ENCODE measurements at regions not wholly inside any gene's neighbourhood (a gene's known extent, or its start where the extent isn't known, plus 50 kb on each side); places are given as distances from the start of the nearest gene placed in this dataset.

GRCh38 chr3:193868590-193868989, 267.4 kb upstream of the HES1 start:
- Histone ChIP-seq H3K9me2 (ENCODE audit: insufficient read depth, low read length) (no peaks in the 10 kb centered on the region), H3K27me3 (ENCODE audit: insufficient read depth, low read depth, low read length) (no peaks in the 10 kb centered on the region), H3K4me3 (ENCODE audit: low read length) (no peak overlapping the region), H4K20me1 (ENCODE audit: insufficient read depth) (no peaks in the 10 kb centered on the region), H3K27ac (ENCODE audit: low read length) (no peak overlapping the region), H3F3A (ENCODE audit: insufficient read depth, low read length, poor library complexity, severe bottlenecking) (no peaks in the 10 kb centered on the region), H2AFZ (ENCODE audit: low read depth, low read length) (no peak overlapping the region), H3K4me2 (ENCODE audit: low read length) (no peak overlapping the region), H3K9me3 (ENCODE audit: low read length) (no peaks in the 10 kb centered on the region), H3K9ac (ENCODE audit: low read length) (no peak overlapping the region), H3K79me2 (replicated peaks; ENCODE audit: insufficient read depth, low read length) (no peaks in the 10 kb centered on the region), H3K36me3 (ENCODE audit: insufficient read depth, low read length) (no peaks in the 10 kb centered on the region)
- TF ChIP-seq MXI1 (conservative IDR thresholded peaks at IDR 0.05; ENCODE audit: poor library complexity, severe bottlenecking): no peak
- no peak for TF ChIP-seq EZH2 (IDR thresholded peaks at IDR 0.05; ENCODE audit: borderline replicate concordance, insufficient read depth, low read length, poor library complexity, severe bottlenecking)
- no peak for TF ChIP-seq CTCF (IDR thresholded peaks at IDR 0.05; ENCODE audit: poor library complexity, severe bottlenecking)
- no peak for TF ChIP-seq EP300 (conservative IDR thresholded peaks at IDR 0.05; ENCODE audit: poor library complexity, severe bottlenecking)
- no peak for TF ChIP-seq SMC3 (conservative IDR thresholded peaks at IDR 0.05; ENCODE audit: poor library complexity)
- no peak for TF ChIP-seq REST (IDR thresholded peaks at IDR 0.05; ENCODE audit: borderline replicate concordance)

GRCh38 chr3:193869221-193870201, 266.4 kb upstream of the HES1 start:
- Histone ChIP-seq H3F3A (ENCODE audit: insufficient read depth, low read length, poor library complexity, severe bottlenecking) (no peaks in the 10 kb centered on the region), H3K27ac (ENCODE audit: low read length) (no peak overlapping the region), H3K4me3 (ENCODE audit: low read length) (no peak overlapping the region), H3K4me2 (ENCODE audit: low read length) (no peak overlapping the region), H3K27me3 (ENCODE audit: insufficient read depth, low read depth, low read length) (no peaks in the 10 kb centered on the region), H3K9me2 (ENCODE audit: insufficient read depth, low read length) (no peaks in the 10 kb centered on the region), H3K79me2 (replicated peaks; ENCODE audit: insufficient read depth, low read length) (no peaks in the 10 kb centered on the region), H3K9ac (ENCODE audit: low read length) (no peak overlapping the region), H2AFZ (ENCODE audit: low read depth, low read length) (no peak overlapping the region), H3K36me3 (ENCODE audit: insufficient read depth, low read length) (no peaks in the 10 kb centered on the region), H3K9me3 (ENCODE audit: low read length) (no peaks in the 10 kb centered on the region), H4K20me1 (ENCODE audit: insufficient read depth) (no peaks in the 10 kb centered on the region)
- TF ChIP-seq TAF1 (IDR thresholded peaks at IDR 0.05; ENCODE audit: low read depth): no peak
- no peak for TF ChIP-seq EZH2 (IDR thresholded peaks at IDR 0.05; ENCODE audit: borderline replicate concordance, insufficient read depth, low read length, poor library complexity, severe bottlenecking)
- TF ChIP-seq MXI1 (conservative IDR thresholded peaks at IDR 0.05; ENCODE audit: poor library complexity, severe bottlenecking): no peak
- TF ChIP-seq POLR2AphosphoS5 (IDR thresholded peaks at IDR 0.05): no peak
- no peak for TF ChIP-seq REST (IDR thresholded peaks at IDR 0.05; ENCODE audit: borderline replicate concordance)
- TF ChIP-seq RAD21 (conservative IDR thresholded peaks at IDR 0.05): no peak
- TF ChIP-seq CTCF (IDR thresholded peaks at IDR 0.05; ENCODE audit: poor library complexity, severe bottlenecking): no peak
- TF ChIP-seq SMC3 (conservative IDR thresholded peaks at IDR 0.05; ENCODE audit: poor library complexity): no peak
- TF ChIP-seq EP300 (conservative IDR thresholded peaks at IDR 0.05; ENCODE audit: poor library complexity, severe bottlenecking): no peak

Data from neural cell (in vitro differentiated cells).